Hepatic stellate cell (primary cell): ENCODE measurements at regions not wholly inside any gene's neighbourhood (a gene's known extent, or its start where the extent isn't known, plus 50 kb on each side); places are given as distances from the start of the nearest gene placed in this dataset.
"Not testable (repeated sequence)": the region's sequence is repeated elsewhere in the genome, so short reads cannot be mapped to it uniquely, and the experiment has no call there.

ENCODE experiments used
- DNase-seq: peaks from one replicate; pipeline ENCODE4 v3.0.0; 2011; ENCODE audit warnings: low spot score

DNA sequence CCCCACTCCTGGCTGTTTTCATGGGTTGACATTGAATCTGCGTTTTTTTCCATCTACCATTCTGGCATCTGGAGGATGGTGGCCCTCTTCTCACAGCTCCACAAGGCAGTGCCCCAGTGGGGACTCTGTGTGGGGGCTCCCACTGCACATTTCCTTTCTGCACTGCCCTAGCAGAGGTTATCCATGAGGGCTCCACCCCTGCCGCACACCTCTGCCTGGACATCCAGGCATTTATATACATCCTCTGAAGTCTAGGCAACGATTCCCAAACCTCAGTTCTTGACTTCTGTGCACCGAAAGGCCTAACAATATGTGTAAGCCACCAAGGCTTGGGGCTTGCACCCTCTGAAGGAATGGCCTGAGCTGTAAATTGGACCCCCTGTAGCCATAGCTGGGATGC lies 147.9 kb upstream of the FMN2 start:
- no peak for DNase-seq

DNA sequence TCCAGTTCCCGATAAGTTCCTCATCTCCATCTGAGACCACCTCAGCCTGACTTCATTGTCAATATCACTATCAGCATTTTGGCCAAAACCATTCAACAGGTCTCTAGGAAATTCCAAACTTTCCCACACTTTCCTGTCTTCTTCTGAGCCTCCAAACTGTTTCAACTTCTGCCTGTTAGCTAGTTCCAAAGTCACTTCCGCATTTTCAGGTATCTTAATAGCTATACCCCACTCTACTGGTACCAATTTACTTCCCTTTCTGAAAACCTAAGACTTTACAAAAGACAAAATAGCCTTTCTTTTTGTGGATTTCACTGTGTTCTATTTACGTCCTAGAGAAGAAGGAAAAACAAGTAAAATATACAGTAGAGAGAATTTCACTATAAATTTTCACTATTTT lies 147.0 kb upstream of the FMN2 start:
- no peak for DNase-seq

DNA sequence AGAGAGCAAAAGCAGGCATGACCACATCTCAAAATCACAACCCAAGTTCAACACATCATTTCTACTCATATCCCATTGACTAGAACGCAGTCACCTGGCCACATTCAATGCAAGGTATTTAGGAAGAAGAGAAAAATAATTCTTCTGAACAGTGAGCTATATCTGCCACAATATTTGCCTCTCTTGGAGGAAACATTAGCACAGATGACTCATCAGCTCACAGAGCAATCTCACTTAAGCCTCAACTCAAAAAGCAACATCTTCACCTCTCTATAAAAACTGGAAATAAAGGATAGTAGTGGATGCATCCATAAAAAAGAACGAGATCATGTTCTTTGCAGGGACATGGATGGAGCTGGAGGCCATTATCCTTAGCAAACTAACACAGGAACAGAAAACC lies 143.9 kb upstream of the FMN2 start:
- peak; percentile 33 for DNase-seq

DNA sequence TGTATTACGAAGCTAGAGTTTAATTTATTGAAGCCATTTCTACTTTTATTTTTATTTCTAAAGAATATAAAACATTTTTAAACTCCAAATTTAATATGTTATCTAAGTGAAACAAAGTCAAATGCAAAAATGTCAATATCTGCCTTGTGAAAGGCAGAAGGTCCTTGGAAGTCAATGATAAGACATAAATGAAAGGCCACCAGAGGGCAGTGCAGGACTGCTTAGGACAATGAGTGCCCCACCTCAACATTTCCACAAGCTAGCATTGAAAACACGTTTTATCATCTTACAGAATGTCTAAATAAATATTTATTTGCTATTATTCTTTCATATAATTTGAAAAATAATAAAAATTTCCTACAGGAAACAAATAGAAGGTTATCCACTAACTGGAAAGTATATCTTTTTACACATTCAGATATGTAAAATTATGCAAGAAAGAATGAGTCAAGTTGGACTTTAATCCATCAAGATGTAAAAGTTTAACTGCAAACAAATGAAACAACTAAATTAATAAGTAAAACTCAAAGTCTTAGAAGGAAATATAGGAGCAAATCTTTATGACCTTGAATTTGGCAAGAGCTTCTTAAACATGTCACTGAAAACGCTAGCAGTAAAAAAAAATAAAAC lies 140.1 kb upstream of the FMN2 start:
- DNase-seq: peak; percentile 62

DNA sequence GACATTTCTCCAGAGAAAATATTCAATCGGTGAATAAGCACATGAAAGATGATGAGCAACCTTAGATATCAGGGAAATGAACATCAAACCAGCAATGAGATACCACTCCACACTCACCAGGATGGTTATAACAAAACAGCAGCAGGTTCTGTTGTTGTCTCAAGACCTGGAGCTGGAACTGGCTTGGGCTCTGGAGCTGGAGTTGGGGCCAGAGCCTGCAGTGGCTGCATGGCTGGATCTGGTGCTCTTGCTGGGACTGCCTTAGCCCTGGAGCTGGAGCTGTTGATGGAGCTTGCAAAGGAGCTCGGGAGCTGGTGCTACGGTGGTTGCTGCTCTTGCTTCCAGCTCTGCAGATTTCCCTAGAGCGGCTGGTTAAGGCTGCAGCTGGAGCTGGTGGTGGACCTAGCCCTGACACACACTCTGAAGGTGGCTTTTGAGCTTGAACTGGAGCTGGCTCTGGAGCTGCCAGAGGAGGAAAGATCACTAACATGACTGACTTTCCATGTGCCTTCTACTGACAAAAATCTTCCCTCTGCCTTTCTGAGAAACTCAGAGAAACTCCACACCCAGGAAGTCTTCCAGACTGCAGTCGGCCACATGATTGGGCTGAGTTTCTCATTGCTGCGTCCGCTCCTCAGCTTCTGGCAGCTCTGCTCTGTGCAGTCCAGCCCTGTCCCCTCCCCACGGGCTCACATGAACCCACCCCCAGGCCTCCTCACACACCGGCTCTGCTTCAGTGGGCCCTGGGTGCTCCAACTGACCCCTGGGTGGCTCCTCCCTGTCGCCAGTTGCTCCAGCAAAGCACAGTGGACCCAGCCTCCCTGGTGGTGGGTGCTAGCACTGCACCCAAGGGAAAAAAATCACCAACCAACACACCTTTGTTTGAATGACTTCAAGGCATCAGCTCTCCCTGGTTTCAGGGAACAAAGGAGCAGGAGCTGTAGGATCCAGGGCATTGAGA lies 139.1 kb upstream of the FMN2 start:
- peak; percentile 39 for DNase-seq

DNA sequence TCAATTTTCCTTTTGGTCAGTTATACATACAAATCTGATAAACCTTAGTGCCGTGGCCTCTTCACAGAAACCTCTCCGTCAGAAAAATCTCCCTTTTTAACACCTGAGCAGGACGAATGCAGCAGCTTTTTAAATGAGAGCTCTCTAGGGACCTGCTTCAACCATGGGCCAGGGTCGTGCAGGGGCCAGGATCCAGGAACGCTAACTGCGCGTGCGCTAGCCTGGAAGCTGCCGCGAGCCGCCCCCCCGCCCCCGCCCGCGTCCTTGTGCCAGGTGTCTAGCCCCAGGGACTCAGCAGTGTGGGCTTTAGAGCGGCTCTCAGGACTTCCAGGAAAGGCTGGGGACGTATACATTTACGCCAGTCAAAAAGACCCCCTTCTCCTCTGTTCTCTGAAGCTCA lies 136.8 kb upstream of the FMN2 start:
- no peak for DNase-seq

DNA sequence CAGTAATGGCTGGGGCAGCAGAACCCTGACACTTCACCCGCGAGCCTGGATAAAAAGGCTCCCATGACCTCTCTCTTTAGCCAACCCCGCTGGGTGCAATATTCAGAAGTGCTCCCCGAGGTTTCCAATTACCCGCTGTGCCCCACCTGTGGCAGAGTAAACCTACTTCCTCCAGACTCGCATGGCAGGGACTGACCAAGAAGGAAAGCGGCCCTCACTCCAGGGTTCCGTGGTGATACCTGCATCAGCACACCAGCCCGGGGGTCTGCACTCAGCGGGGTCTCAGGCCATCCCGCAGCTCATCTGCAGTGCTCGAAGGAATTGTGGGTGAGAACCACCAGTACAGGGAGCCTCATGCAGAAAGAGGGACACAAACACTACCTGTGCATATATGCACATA lies 136.3 kb upstream of the FMN2 start:
- no peak for DNase-seq

DNA sequence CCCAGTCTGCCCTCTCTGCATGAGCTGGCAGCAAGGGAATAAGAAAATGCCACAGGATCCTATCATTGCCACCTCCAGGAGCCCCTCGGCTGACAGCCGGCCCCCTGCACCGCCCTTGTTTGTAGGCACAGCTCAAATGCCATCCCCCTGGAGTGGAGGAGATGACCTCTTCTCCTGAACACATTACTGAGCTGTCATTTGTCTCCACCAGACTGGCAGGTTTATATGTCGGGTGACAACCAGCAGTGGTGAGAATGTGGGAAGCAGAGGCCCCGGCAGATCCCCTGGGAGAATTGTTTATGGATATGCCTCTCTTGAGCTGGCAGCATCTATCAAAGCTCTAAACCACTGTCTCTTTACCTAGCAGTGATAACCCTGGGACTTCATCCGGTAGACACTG lies 135.4 kb upstream of the FMN2 start:
- no peak for DNase-seq

DNA sequence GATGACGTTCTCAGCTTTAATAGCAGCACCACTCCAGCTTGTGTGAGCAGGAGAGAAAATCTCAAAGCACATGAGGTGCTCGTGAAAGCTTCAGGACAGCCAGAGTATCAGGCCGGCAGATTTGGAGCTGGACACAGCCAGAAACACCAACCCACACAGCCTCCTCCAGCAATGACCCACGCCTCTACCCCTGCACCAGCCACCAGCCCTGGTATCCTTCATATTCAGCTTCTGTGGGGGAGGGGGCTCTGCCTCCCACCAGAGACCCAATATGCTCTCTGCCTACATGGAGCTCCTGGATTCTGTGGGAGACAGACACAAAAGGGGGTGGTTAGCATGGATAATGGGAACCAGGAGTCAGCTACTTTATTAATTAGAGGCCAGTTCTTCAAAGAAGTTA lies 133.6 kb upstream of the FMN2 start:
- DNase-seq: no peak

DNA sequence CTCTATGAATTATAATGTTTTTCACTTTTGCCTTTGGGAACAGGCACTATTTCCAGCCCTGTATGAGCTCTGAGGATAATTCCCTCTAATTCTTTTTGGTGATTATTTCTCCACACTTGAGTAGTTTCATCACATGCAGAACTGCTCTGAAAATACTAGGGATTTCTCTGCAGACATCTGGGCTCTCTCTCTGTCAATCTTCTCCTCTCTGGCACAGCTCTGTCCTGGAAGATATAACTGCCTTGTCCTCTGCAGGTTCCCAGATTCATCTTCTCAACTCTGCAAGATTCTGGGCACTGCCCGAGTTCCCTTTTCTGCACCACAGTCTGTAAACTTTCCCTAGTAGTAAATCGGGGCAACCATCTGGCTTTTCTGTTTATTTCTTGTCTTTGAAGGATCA lies 131.3 kb upstream of the FMN2 start:
- DNase-seq: no peak

DNA sequence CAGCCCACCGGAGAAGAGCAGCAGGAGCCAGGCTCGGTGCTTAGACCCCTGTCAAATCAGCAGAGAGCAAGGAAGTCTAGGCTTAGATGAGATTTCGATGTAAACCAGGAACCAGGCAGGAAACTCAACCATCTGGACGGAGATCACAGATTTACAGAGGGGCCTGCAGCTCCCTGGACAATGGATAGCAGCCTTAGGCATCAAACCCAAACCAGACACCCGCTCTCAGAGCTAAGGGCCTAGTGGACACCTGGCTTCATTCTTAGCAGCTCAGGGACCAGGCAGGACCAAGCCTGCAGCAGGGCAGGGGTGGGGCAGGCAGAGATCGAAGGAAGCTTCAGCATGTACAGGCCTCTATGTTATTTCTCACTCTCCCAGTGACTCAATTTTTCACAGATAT lies 127.8 kb upstream of the FMN2 start:
- DNase-seq: no peak

DNA sequence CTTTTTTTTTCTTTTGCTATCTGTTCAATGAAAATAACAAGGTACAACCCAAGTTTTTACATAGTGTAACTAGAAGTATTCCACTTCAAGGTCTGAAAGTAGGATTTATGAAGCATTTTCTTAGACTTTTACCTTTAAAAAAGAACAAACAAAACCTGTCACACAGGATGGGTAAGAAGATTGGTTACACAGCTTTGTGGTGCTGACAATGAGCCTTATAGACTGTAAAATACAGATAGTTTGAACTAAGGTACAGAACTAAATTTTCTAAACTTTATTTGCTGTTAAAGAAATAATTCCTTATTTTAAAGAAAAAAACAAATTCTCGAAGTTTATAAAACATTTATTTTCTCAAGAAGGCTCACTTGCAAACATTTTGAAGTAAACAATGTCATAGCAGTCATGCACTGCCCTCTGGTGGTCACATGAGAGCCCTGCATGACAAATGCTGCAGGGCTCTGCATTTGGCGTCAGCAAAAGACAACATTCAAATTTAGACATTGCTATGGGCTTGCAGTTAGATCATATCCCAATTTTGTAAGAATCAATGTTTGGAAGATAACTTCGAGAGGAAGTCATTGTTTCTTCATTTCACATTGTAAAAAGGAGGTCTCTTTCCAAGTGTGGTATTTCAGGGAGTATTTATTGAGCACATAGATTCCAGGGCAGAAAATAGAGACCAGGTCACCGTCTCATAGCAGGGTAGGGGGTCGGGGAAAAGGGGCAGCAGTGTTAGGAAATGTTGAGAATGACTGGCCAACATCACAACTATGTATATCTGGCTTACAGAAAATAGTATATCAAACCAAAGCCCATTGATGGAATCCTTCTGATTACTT lies 115.3 kb upstream of the FMN2 start:
- peak; percentile 32 for DNase-seq

DNA sequence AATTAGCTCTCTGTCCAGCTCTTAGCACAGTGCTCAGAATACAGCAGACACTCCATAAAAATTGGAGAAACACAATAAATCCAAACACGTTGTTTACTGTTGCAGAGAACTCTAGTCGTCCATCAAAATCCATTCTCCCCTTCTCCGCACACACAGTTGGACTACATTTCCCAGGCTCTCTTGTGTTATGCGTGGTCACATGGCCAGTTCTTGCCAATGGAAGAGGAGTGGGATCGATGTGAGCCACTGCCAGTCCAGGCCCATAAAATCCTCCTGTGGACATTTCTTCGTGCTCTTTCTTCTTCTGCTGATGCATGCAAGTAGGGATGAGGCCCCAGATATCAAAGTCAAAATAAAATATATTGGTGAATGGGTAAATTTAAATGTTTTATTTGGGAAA lies 114.3 kb upstream of the FMN2 start:
- no peak for DNase-seq

DNA sequence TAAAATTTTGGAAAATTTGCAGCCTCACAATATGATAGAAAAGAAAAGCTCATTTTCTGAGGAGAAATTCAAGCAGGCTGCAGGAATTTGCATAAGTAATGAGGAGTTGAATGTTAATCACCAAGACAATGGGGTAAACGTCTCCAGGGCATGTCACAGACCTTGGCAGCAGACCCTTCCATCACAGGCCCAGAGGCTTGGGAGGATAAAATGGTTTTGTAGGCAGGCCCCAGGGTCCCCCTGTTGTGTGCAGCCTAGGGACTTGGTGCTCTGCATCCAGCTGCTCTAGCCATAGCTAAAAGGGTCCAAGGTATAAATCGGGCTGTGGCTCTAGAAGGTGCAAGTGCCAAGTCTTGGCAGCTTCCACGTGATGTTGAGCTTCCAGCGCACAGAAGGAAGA lies 112.2 kb upstream of the FMN2 start:
- no peak for DNase-seq

DNA sequence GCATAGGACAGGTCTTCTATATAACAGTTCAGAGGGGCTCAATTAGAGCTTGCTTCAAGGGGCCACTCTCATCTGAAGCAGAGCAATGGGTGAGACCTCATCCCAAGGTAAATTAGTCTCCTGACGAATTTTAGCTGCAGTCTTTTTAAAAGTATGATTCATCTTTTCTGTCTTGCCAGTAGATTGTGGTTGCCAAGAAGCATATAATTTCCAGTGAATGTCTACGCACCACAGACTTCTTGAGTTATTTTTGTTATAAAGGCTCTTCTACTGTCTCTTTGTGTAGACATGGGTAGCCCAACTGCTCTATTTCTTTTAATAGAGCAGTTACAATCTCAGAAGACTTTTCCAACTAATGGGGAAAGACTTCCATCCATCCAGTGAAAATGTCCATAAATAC lies 108.9 kb upstream of the FMN2 start:
- DNase-seq: no peak

DNA sequence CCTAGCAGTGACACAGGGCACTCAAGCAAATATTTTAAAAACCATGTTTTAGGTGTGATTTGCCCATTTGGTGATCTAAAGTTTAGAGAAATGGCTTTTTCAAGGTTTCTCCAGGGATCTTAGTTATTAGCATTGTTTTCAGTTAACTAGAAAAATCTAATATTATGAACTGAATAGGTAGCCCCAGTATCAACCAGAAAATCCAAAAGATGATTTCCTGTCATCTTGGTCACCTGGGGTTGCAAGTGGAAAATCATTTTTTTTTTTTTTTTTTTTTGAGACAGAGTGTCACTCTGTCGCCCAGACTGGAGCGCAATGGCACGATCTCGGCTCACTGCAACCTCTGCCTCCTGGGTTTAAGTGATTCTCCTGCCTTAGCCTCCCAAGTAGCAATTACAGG lies 106.6 kb upstream of the FMN2 start:
- DNase-seq: no peak

DNA sequence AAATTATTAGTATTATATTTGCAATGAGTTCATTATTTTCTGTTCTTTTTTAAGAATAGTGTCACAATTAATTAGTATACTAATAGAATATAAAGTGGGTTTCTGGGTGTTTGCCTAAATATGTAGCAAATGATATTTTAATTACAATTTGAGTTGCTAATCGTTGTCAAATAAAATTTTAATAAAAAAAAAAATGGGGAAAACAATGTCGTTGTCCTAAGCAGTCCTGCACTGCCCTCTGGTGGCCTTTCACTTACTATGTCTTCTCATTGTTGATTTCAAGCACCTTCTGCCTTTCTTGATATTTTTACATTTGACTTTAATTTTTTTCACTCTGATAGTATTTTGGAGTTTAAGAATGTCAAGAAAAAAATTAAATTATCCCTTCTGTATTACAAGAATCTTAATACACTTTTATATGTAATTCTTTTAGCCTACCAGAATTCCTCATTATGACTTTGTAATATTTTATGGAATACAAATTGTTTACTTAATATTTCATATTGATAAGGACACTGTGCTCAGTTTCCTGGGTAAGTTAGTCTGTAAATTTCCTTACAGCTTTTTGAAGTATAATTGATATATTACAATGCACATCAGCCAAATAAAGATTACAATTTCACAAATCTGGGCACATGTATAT lies 104.5 kb upstream of the FMN2 start:
- DNase-seq: no peak

DNA sequence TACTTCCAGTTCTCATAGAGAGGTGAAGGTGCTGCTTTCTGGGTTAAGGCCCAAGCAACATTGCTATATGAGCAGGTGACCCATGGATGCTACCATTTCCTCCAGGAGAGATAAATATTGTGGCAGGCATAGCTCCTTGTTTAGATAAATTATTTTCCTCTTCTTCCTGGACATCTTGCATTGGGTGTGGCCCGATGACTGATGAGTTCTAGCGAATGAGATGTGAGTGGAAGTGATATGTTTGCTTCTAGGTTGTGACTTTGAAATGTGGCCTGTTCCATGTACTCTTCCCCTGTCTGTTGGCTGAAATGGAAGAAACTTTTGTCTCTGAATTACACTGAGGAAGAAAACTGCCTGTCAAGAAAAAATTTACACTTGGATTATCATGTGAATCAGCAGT lies 101.7 kb upstream of the FMN2 start:
- DNase-seq: no peak

DNA sequence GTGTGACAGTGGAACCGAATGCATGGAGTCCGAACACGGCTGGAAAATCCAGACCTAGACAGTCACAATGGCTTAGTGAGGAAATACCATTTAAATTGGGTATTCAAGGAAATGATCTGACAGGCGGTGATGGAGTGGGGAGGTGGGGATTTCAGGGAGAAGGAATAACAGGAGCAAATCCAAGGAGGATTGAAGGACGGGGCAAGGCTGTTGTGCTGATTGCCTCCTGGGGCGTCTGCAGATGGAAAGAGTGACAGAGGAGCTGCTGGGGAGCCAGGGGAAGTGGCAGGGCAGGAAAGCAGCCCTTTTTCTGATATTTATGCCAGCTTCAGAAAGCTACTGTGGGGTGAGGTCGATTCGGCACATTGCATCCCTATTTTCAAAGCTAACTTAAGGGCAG lies 99.1 kb upstream of the FMN2 start:
- DNase-seq: not testable (repeated sequence)

DNA sequence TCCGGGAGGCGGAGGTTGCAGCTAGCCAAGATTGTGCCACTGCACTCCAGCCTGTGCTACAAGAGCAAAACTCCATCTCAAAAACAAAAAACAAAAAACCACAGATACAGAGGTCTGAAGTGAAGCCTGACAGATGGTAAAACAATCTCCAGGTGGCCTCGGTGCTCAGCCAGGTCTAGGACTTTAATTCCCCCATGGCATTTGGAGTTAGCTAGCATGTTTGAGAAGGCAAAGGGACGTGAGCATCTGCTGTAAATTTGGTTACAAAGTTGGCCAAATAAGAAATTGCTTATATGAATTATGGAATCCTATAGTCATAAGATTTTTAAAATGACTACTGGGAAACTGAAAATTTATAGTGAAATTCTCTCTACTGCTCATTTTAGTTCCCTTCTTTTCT lies 98.3 kb upstream of the FMN2 start:
- no peak for DNase-seq

DNA sequence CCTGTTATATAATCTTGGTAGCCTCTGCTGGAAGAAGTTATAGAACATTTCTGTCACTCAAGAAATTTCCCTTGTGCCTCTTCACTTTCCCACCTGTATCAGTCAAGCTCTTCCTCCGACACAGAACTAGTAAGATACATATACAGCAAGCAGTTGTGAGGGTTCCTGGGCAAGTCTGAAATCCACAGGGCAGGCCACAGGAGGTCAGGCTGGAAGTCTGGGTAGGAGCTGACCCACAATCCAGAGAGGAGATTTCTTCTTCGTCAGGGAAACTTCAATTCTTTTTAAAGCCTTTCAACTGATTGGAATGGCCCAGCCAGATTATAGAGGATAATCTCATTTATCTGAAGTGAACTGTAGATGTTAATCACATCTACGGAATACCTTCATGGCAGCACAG lies 96.4 kb upstream of the FMN2 start:
- DNase-seq: no peak

DNA sequence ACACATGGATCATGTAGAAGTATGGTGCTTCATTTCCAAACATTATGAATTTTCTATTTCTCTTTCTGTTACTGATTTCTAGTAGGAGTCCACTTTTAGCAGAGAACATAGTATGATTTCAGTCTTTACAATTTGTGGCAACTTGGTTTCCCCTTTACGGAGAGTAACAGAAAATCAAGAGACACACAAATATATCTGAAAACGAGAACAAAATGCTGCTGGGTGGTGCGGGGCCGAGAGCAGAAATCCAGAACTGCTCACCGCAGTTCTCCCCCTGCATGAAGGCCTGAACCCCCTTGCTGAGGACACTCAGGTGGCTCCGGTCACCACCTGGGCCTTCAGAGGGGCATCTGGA lies 94.5 kb upstream of the FMN2 start:
- no peak for DNase-seq
